ENCODE measurements at regions not wholly inside any gene's neighbourhood (a gene's known extent, or its start where the extent isn't known, plus 50 kb on each side); places are given as distances from the start of the nearest gene placed in this dataset.

DNA sequence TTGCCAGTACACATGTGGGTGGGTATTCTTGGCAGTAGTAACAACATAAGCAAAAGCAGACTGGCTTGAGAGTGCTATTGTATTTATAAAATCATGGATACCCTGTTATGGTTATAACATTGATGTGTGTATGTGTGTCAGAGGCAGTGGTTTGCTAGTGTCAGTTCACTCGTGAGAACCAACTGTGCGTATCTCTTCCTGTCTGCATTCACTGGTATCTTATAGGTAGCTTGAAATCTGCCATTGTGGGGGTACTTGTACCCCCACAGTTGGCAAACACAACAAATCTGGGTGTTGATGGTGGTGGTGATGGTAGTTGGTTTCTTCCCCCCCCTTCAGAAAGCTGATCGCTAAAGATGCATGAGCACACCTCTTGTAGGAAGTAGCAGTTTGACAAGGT lies 355.8 kb upstream of the SATB1 start:
- no peak for DNase-seq (ENCODE audit: low read depth in 4 of 4, low spot score in 2 of 4)

DNA sequence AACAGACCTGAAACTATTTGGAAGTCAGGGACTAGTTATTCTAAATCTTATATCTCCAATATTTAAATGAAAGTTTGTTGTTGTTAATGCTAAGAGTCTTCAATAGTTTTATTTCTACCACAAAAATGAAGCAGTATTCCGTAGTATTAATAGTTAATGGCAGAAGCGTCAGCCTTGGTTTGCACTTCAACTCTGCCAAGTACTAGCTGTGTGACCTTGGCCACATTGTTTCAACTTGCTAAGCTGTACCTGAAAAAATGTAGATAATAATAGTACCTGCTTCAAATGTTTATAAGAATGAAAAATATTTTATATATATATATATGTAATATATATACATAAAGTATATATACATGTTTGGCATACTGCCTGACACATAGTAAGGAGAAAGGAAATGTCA lies 354.6 kb upstream of the SATB1 start:
- no peak for DNase-seq (ENCODE audit: low read depth in 4 of 4, low spot score in 2 of 4)

DNA sequence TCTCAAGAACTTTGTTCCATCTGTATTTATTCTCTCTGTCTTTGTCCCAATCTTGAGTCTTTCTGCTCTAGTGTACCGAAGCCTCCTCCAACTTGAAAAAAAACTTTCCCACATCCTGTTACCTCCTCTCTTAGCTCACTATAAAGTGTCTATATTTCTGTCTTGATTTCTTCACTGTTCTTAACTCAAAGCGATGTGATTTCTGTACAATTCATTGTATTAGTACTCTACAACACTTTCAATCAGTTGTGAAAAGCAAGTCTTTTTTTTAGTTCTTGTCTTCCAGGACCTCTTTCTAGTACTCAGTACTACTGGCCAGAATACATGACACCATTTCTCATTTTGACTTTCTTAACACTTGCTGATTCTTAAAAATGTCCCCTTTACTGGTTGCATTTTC lies 353.5 kb upstream of the SATB1 start:
- no peak for DNase-seq (ENCODE audit: low read depth in 4 of 4, low spot score in 2 of 4)

DNA sequence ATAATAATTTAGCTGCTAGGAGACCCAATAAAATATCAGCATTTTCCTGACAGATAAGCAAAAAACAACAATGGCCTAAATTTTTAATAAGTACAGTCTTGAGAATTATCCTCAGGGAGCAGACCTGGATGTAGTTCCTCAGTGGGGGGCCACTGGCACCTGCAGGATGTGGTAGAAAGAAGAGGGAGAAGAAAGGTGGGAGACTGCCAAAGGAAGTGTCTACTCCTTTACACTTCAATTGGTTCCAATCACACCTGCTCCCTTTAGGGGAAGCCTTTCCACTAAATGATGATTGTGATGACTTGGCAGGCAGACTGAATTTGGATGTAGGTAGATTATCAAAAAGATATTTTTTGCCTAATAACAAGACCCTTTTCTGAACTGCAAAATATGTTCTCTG lies 353.0 kb upstream of the SATB1 start:
- no peak for DNase-seq (ENCODE audit: low read depth in 4 of 4, low spot score in 2 of 4)

DNA sequence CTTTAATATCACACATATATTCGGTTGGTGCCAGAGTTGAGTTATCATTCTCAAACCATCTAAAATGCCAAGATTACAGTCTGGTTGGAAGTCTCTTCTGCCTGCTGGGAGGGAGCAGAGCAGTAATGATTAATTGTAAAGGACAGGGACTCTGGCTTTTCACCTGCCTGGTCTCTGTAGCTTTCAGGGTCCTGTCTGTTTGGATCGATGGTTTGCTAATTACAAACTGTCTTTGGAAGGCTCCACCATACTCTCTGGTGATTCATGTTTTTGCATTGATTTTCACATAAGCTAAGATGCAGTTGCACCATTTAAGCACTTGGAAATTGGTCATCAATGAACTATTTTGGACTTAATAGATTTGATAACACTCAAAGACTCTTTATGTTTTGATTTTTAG lies 350.4 kb upstream of the SATB1 start:
- no peak for DNase-seq (ENCODE audit: low read depth in 4 of 4, low spot score in 2 of 4)

DNA sequence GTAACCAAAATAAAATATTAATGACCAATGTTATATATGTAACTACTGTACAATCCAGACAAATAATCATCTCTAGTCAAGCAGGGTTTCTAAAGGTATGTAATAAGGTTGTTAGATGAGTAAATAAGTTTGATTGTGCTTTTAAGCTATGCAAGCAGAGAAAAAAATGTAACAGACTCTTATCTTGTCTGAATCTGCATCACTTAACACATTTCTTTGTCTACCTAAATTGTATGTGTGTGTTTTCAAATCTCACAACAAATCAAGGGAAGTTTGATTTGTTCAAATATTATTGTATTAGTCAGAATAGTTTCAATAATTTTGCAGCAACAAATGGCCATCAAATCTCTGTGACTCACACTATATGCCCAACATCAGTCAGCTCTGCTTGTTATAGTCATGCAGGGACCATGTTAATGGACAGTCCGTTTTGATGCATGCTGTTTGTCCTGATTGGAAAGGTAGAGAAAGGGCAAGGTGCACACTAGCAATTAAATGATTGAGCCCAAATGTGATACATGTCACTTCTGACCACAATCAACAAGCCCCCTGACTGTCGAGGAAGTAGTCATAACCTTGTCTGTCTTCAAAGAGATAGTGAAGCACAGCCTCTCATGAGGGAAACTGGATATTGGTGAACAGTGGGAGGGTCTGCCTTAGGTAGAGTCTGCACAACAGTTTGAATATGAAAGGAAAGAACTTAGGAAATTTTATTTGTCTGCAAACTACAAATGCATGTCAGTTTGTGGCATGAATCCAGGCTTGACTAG lies 349.4 kb upstream of the SATB1 start:
- no peak for DNase-seq (ENCODE audit: low read depth in 4 of 4, low spot score in 2 of 4)

DNA sequence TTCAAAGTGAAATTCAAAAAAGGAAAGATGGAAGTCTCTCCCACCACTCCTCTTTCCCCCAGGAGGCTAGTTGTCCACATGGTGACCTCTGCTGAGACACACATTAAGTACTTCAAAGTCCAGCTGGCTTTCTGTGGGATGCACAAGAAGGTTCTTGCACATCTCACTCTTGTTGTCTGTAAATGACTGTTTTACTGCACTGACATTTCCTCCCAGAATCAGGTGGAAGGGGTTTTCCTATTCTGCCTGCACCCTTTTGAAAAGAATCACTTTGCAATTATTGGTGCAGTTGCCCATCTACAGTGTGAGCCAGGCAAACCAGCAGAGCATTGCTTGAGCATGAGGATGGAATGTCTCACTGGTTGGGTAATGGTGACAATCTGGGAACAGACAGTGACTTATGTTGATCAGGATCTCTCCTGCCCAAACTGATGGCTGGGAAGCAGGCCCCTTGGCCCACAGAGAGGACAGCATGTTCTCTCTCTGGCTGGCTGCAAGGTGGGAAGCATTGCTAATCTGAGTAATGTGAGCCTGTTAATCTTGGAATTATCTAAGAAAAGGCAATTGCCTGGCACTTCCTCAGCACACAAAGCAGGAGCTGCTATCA lies 347.7 kb upstream of the SATB1 start:
- no peak for DNase-seq (ENCODE audit: low read depth in 4 of 4, low spot score in 2 of 4)

DNA sequence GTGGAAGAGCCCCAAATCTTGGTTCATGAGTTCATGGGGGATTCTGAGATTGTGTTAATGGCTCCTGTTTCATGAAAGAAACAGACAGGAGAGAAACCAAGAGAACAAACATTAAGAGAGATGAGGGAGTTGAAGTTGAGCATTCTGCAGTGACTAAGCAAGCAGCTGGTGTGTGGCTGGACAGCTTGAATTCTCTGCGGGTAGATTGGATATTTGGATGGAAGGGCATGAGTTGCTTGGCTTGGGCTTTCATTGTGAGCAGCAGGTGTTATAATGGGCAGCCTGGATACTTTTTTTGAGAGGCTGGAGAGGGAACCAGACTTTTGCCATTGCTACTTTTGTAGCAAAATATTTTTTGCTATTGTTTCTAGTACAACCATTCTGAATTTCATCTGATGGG lies 346.8 kb upstream of the SATB1 start:
- no peak for DNase-seq (ENCODE audit: low read depth in 4 of 4, low spot score in 2 of 4)

DNA sequence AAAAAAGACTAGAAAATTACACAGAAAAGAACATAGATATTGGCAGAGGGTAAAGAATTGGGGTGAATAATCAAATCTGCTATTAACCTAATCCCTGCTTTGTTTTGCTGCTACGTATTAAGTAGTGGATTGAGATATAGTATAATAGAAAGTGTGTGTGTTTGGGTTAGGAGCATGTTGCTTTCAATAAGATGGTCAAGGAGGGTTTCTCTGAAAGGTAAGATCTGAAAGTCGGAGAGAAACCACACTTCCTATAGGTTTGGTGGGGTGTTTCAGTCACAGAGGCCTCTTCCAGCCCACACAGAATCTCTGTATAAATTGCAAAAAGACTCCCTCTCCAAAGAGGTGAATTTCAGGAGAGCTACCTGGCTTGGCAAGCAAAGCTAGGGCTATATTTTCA lies 345.7 kb upstream of the SATB1 start:
- no peak for DNase-seq (ENCODE audit: low read depth in 4 of 4, low spot score in 2 of 4)

DNA sequence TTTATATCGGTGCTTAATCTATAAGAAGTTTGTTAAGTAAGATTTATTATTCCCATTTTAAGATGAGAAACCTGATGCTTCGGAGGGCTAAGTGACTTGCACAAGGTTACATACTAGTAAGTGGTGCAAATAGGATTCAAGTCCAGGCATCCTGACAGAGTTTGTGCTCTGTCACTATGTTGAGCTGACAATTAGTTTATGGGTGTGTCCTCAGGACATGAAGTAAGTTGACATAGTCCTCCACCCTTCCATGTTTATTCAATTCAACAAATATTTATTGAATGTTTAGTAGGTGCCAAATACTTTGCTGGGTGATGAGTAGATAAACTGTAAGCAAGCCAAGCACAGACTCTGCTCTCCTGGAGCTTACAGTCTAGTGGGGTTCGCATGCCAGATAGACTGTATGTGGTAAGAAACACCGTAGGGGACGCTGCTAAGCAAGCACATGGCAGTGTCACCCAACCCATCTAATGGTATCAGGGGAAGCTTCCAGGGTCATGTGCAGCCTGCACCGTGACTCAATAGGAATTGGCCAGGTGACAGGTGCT lies 342.7 kb upstream of the SATB1 start:
- DNase-seq (ENCODE audit: low read depth in 4 of 4, low spot score in 2 of 4) = no peak

DNA sequence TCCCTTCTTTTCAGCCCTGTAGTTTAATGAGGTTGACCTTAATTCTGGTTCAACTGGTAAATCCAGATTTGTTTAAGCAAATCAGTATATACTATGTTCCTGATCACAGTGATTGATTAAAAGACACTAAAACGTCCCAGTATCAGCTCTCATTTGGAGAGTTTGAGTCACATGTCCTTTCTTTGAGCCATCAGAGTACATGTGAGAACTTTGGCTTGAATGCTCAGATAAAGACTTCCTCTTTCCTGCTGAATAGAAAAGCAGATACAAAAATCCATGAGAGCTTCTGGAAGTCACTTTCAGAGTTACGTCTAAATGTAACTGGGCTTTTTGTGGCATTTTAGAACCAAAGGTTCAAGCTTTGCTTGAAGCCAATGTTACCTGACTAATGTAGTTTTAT lies 341.8 kb upstream of the SATB1 start:
- no peak for DNase-seq (ENCODE audit: low read depth in 4 of 4, low spot score in 2 of 4)

DNA sequence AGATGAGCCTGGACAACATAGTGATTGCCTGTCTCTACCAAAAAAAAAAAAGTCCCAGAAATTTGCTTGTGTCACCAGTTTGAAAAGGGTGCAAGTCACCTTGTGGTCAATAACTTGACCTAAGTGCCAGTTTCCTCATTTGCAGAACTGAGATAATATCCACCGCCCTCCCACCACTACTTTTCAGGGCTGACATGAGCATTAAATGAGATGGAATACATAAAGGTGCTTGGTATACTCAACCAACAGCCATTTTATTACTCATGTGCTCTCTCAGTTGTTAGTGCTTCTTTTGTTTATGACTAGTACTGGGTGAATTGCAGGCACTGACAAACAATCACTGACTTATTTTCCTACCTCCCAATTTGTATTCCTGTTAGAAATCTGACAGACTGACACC lies 340.5 kb upstream of the SATB1 start:
- no peak for DNase-seq (ENCODE audit: low read depth in 4 of 4, low spot score in 2 of 4)

DNA sequence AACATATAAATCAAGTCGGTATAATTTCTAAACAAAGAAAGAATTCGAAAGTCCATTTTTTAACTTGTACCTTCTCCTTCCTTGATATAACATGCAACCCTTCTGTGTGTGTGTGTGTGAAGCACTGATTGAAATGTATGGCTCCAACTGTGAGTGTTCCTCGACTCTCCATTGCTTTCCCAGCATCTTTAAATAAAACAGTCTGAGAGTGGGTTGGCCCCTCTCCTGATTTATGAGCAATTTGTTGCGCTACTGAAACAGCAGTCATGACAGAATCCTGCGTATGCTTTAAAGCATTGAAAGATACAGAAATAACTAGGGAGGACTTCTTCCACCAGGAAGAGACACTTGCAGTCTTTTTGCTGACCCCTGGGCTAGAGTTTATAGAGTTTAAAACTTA lies 340.0 kb upstream of the SATB1 start:
- no peak for DNase-seq (ENCODE audit: low read depth in 4 of 4, low spot score in 2 of 4)

DNA sequence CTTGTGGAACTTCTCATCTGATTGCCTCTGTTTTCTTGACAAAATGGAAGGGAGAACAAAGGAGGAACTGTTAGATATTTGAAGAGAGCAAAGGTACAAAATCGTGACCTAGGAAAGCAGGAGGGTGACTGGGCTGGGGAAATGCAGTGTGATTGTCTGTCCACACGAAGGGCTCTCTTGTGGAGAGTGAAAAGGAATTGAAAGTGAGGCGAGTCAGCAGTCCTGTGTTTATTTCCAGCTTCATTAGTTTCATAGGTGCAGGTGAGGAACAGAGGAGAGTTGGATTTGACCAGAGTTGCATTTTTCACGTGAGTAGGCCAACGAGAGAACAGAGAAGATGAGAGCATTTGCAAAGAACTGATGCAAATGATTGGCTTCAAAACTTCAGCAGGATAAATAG lies 336.4 kb upstream of the SATB1 start:
- DNase-seq (ENCODE audit: low read depth in 4 of 4, low spot score in 2 of 4) = no peak

DNA sequence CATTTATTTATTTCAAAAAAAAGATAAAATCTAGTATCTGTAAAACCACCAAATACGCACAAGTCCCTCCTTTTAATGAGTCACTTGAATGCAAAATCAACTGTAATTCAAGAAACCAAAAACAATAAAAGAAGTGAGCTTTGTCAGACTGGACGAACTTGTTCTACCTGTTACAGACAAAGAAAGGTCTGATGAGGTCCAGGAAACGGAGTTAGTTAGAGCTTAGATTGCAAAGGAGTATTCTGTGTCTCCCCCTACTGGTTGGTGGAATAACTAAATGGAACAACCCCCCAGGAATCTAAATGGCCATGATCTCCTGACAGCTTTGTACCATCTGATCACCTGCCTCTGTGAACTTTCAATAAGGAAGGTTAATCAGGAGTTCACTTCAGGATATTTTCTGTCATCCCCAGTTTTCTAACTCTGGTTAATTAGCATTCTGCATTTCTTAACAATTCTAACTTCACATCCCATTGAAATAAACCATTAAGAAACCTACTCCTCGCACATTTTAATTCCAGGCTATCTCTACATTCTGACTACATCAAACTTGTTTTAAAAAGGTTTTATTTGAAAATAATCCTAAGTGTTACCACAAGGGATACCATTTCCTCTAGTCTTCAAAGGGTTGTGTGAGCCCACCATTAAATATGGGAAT lies 333.0 kb upstream of the SATB1 start:
- DNase-seq (ENCODE audit: low read depth in 4 of 4, low spot score in 2 of 4) = peak; percentile 21 to 64 (median 44)

DNA sequence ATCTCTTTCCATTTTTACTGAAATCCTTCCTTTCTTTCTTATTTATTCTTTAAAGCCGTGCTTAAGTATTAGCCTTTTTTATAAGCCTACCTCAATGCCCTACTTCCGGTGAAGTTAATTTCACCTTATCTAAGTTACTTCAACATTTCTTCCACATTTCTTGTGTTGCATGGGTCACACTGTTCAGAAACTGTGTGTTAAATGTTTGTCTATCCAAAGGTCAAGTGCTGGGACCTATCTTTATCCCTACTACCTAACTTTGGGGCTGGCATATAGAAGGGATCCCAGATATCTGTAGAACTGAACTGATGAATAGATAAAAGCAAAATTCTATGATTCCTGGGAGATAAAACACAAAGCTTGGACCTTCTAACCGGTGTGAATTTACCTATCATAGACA lies 332.3 kb upstream of the SATB1 start:
- DNase-seq (ENCODE audit: low read depth in 4 of 4, low spot score in 2 of 4) = no peak

DNA sequence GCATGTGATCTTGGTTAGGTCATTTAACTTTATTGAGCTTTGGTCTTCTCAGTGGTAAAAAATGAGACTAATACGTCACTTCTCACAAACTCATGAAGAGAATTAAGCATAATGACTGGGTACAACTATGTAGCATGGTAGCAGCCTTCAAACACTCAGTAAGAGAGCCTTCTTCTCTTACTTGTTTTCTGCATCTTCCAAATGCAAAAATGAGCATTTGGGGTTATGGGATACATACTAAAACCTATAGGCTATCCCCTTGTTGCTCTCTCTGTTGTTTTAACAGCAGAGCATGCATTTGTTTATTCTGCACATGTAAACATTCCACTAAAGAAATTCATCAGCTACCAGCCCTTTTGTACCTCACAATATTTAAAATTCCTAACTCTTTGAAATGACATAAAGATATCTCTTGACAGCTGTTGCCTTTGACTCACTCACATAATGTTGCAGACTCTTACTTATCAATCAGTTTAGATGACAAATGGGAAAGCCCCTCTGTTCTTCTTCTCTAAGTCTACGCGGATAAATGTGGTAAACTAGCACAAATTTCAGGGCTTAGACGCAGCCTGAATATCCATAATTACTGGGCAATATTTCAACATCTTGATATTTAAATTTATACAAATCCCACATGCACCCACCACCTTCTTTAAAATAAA lies 327.3 kb upstream of the SATB1 start:
- no peak for DNase-seq (ENCODE audit: low read depth in 4 of 4, low spot score in 2 of 4)

DNA sequence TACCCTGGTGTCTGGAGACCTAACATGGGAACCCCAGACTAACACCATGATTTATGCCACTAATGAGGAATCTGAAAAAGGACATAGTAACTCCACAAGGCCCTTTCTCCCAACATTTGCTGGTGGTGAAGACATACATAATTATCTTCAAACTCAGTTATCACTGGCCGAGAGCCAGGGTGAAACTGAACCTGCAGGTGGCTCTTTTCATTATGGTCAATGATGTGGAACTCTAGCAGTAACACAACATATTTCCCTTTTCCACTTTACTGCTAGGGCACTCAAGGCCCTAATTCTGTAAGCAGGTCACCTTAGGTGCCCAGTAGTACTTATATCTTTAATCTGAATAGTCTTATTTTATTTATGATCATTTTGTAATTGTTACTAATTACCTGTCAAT lies 326.4 kb upstream of the SATB1 start:
- DNase-seq (ENCODE audit: low read depth in 4 of 4, low spot score in 2 of 4) = no peak

DNA sequence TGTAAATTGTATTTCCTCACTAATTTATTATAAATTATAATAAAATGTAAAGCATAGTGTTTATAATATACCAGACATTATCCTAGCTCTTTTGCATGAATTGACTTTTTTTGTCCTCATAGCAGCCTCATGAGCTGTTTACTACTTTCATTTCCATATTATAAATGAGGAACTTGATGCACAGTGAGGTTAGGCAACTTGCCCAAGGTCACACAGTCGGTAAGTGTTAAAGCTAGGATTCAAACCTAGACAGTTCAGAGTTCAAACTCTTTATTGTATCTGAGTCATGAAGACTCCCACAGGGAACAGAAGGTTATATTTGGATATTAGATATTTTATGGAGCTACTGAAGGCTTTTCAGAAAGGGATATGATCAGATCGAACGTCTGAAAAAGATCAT lies 322.2 kb upstream of the SATB1 start:
- DNase-seq (ENCODE audit: low read depth in 4 of 4, low spot score in 2 of 4) = no peak

DNA sequence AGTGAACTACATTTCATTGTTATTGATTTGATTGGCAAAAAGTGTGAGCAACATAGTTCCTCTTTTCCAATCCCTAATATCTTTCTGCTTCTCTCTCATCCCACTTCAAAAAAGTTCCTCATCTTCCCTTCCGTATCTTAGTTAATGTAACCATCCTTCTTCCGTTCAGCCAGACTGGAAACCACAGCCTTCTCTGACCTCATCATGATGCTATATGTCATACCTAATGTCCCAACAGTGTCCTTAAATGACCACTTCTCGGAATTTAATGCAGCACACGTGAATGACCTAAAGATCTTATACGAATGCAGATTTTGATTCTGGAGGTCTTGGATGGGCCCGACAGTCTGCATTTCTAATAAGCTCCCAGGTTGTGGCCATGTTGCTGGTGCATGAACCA lies 320.3 kb upstream of the SATB1 start:
- DNase-seq (ENCODE audit: low read depth in 4 of 4, low spot score in 2 of 4) = no peak

DNA sequence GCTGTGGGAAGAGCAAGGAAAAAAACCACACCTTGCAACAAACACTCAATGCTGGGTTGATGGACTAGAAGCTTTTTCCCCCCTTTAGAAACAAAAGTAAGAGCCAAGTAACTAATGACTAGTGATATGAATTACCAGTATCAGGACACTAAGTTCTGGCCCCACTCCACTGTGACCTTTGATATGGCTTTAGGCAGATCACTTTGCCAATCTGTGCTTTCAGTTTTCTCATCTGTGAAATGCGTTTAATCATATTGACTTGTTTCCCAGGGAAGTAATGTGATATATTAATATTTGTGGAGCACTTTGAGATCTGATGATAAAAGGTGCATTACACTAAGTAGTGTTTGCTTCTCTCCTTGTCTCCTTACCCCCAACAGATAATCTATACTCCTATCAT lies 319.3 kb upstream of the SATB1 start:
- DNase-seq (ENCODE audit: low read depth in 4 of 4, low spot score in 2 of 4) = no peak
